ENCODE measurements at regions not wholly inside any gene's neighbourhood (a gene's known extent, or its start where the extent isn't known, plus 50 kb on each side); places are given as distances from the start of the nearest gene placed in this dataset.

GRCh38 chrX:2559124-2559523, 58.3 kb upstream of the DHRSX start:
- TF ChIP-seq CTCF (IDR thresholded peaks at IDR 0.05) (no peak), POLR2A (IDR thresholded peaks at IDR 0.05) (no peak), POLR2AphosphoS5 (IDR thresholded peaks at IDR 0.05) (no peak)
